Liver (tissue), 3 donors: ENCODE measurements at regions not wholly inside any gene's neighbourhood (a gene's known extent, or its start where the extent isn't known, plus 50 kb on each side); places are given as distances from the start of the nearest gene placed in this dataset.

Source experiments
- CTCF ChIP-seq: fragments of 150-350 bp; IDR thresholded peaks from 2 replicates; pipeline ENCODE4 v1.5.1; 2017; ENCODE audit warnings: improper control_type of control experiment, low read depth, low read length; ENCODE audit not compliant: missing input control
- EGR1 ChIP-seq, 2 donors: IDR thresholded peaks; 2 replicates each; pipeline ENCODE4 v1.6.1; 2016 to 2018; ENCODE audit warnings: antibody characterized with exemption in 2 of 2, low read depth in 2 of 2
- JUND ChIP-seq, 2 donors: IDR thresholded peaks; 2 replicates each; pipeline ENCODE4 v1.6.1; 2016; ENCODE audit warnings: antibody characterized with exemption in 2 of 2
- MAX ChIP-seq: IDR thresholded peaks from 2 replicates; pipeline ENCODE4 v1.6.1; 2016; ENCODE audit warnings: antibody characterized with exemption
- RAD21 ChIP-seq, 2 donors: IDR thresholded peaks; 2 replicates each; pipeline ENCODE4 v1.6.1; 2016; ENCODE audit warnings: antibody characterized with exemption in 2 of 2, mild to moderate bottlenecking in 2 of 2
- RXRA ChIP-seq, 2 donors: IDR thresholded peaks; 2 replicates each; pipeline ENCODE4 v1.6.1; 2017 to 2018; ENCODE audit warnings: antibody characterized with exemption in 2 of 2, mild to moderate bottlenecking in 1 of 2
- YY1 ChIP-seq: IDR thresholded peaks from 2 replicates; pipeline ENCODE4 v1.6.1; 2016; ENCODE audit warnings: antibody characterized with exemption, mild to moderate bottlenecking
- donor health status: healthy.
- donor health status: healthy.

- TF ChIP-seq CTCF (no peak), RAD21 (IDR thresholded peaks at IDR 0.05) (no peak), RXRA (IDR thresholded peaks at IDR 0.05) (no peak), MAX (no peak), YY1 (no peak), EGR1 (IDR thresholded peaks at IDR 0.05; ENCODE audit: low read depth in 2 of 2) (no peak), JUND (IDR thresholded peaks at IDR 0.05) (no peak)
Measured at GRCh38 chr4:128556756-128557155, 252.7 kb upstream of the JADE1 start.
